HUES64 (cell line): ENCODE measurements at regions not wholly inside any gene's neighbourhood (a gene's known extent, or its start where the extent isn't known, plus 50 kb on each side); places are given as distances from the start of the nearest gene placed in this dataset.

Experiments
- H3K27ac ChIP-seq: 2 replicates; pipeline ENCODE4 v1.7.0; 2013; ENCODE audit warnings: low read depth, low read length, inconsistent platforms
- H3K27me3 ChIP-seq: 2 replicates; pipeline ENCODE4 v1.6.1; 2013; ENCODE audit warnings: mild to moderate bottlenecking, low read length; ENCODE audit not compliant: insufficient read depth
- H3K36me3 ChIP-seq: 2 replicates; pipeline ENCODE4 v1.6.1; 2013; ENCODE audit warnings: mild to moderate bottlenecking, low read length; ENCODE audit not compliant: insufficient read depth
- H3K4me1 ChIP-seq: 2 replicates; pipeline ENCODE4 v1.6.1; 2013; ENCODE audit warnings: mild to moderate bottlenecking, low read length, moderate library complexity; ENCODE audit not compliant: insufficient read depth
- H3K4me3 ChIP-seq: 2 replicates; pipeline ENCODE4 v1.5.1; 2013; ENCODE audit warnings: mild to moderate bottlenecking, low read length, moderate library complexity
- H3K9ac ChIP-seq: 2 replicates; pipeline ENCODE4 v1.6.1; 2013; ENCODE audit warnings: mild to moderate bottlenecking, low read depth, low read length
- H3K9me3 ChIP-seq: 2 replicates; pipeline ENCODE4 v1.6.1; 2013; ENCODE audit warnings: low read depth, low read length; ENCODE audit not compliant: insufficient read depth
- WGBS: fragments of 150-250, 120-280 bp; methylation state at CpG from one replicate; pipeline ENCODE4 v1.1.7; 2013; ENCODE audit warnings: missing lambda C conversion rate; 5-methylcytosine and 5-hydroxymethylcytosine counted together

GRCh38 chr1:29671446-29672356, 435.4 kb downstream of the PTPRU start:
- WGBS = 91% methylated on average over 14 of the region's 14 CpGs
- Histone ChIP-seq H3K9me3 (no peaks in the 10 kb centered on the region), H3K27ac (no peak overlapping the region), H3K9ac (no peak overlapping the region), H3K4me1 (no peaks in the 10 kb centered on the region), H3K36me3 (no peaks in the 10 kb centered on the region), H3K27me3 (no peaks in the 10 kb centered on the region), H3K4me3 (no peak overlapping the region)

GRCh38 chr1:29670752-29671151, 434.4 kb downstream of the PTPRU start:
- no peak overlapping the region for H3K9ac ChIP-seq
- no peaks in the 10 kb centered on the region for H3K36me3 ChIP-seq
- H3K4me1 ChIP-seq = no peaks in the 10 kb centered on the region
- H3K9me3 ChIP-seq = no peaks in the 10 kb centered on the region
- WGBS = 99% methylated on average over 7 of the region's 7 CpGs
- H3K27me3 ChIP-seq = no peaks in the 10 kb centered on the region
- no peak overlapping the region for H3K27ac ChIP-seq
- H3K4me3 ChIP-seq = no peak overlapping the region

GRCh38 chr1:29669912-29670311, 433.6 kb downstream of the PTPRU start:
- peaks cover 6% of the 10 kb centered on the region; the same call in 1 of the 2 replicates for H3K4me1 ChIP-seq
- no peaks in the 10 kb centered on the region for H3K36me3 ChIP-seq
- no peaks in the 10 kb centered on the region for H3K27me3 ChIP-seq
- H3K9ac ChIP-seq = no peak overlapping the region
- no peak overlapping the region for H3K27ac ChIP-seq
- H3K9me3 ChIP-seq = no peaks in the 10 kb centered on the region
- WGBS = 96% methylated on average over 3 of the region's 3 CpGs
- no peak overlapping the region for H3K4me3 ChIP-seq

- H3K4me1 ChIP-seq = peaks cover 12% of the 10 kb centered on the region; the same call in 1 of the 2 replicates
- 87% methylated on average over 10 of the region's 10 CpGs for WGBS
- H3K4me3 ChIP-seq = no peak overlapping the region
- H3K9me3 ChIP-seq = no peaks in the 10 kb centered on the region
- no peak overlapping the region for H3K27ac ChIP-seq
- H3K36me3 ChIP-seq = no peaks in the 10 kb centered on the region
- H3K27me3 ChIP-seq = no peaks in the 10 kb centered on the region
- H3K9ac ChIP-seq = no peak overlapping the region
These were observed 433.0 kb downstream of the PTPRU start for GRCh38 chr1:29669158-29669871.

- Histone ChIP-seq H3K9ac (no peak overlapping the region), H3K27me3 (no peaks in the 10 kb centered on the region), H3K27ac (no peak overlapping the region), H3K4me3 (no peak overlapping the region), H3K4me1 (peaks cover 13% of the 10 kb centered on the region; the same call in 1 of the 2 replicates), H3K36me3 (no peaks in the 10 kb centered on the region), H3K9me3 (no peaks in the 10 kb centered on the region)
- 94% methylated on average over 7 of the region's 7 CpGs for WGBS
These were observed 432.3 kb downstream of the PTPRU start for GRCh38 chr1:29668551-29669157.

- Histone ChIP-seq H3K4me1 (peaks cover 13% of the 10 kb centered on the region; the same call in 1 of the 2 replicates), H3K9me3 (no peaks in the 10 kb centered on the region), H3K27me3 (no peaks in the 10 kb centered on the region), H3K4me3 (no peak overlapping the region), H3K36me3 (no peaks in the 10 kb centered on the region), H3K27ac (no peak overlapping the region), H3K9ac (no peak overlapping the region)
- 100% methylated on average over 1 of the region's 2 CpGs for WGBS
These were observed 431.6 kb downstream of the PTPRU start for GRCh38 chr1:29667951-29668350.

GRCh38 chr1:29664711-29665110, 428.4 kb downstream of the PTPRU start:
- Histone ChIP-seq H3K27me3 (no peaks in the 10 kb centered on the region), H3K4me3 (no peak overlapping the region), H3K9ac (no peak overlapping the region), H3K36me3 (no peaks in the 10 kb centered on the region), H3K4me1 (peaks cover 13% of the 10 kb centered on the region; the same call in 1 of the 2 replicates), H3K27ac (no peak overlapping the region), H3K9me3 (peaks cover 7% of the 10 kb centered on the region; the same call in 1 of the 2 replicates)
- 54% methylated on average over 2 of the region's 2 CpGs for WGBS

- peaks cover 13% of the 10 kb centered on the region; the same call in 1 of the 2 replicates for H3K9me3 ChIP-seq
- no peak overlapping the region for H3K27ac ChIP-seq
- H3K27me3 ChIP-seq = no peaks in the 10 kb centered on the region
- H3K4me1 ChIP-seq = no peaks in the 10 kb centered on the region
- H3K4me3 ChIP-seq = no peak overlapping the region
- WGBS = no CpG with 5 or more reads among the region's 1 CpG
- no peak overlapping the region for H3K9ac ChIP-seq
- no peaks in the 10 kb centered on the region for H3K36me3 ChIP-seq
These were observed 422.4 kb downstream of the PTPRU start for GRCh38 chr1:29658688-29659087.

- Histone ChIP-seq H3K4me1 (no peaks in the 10 kb centered on the region), H3K27ac (no peak overlapping the region), H3K9ac (no peak overlapping the region), H3K9me3 (peaks cover 13% of the 10 kb centered on the region; the same call in 1 of the 2 replicates), H3K36me3 (no peaks in the 10 kb centered on the region), H3K4me3 (no peak overlapping the region), H3K27me3 (no peaks in the 10 kb centered on the region)
- 95% methylated on average over 1 of the region's 2 CpGs for WGBS
These were observed 421.5 kb downstream of the PTPRU start for GRCh38 chr1:29657816-29658215.

GRCh38 chr1:29655945-29656850, 419.9 kb downstream of the PTPRU start:
- Histone ChIP-seq H3K4me3 (no peak overlapping the region), H3K9ac (no peak overlapping the region), H3K36me3 (no peaks in the 10 kb centered on the region), H3K27me3 (no peaks in the 10 kb centered on the region), H3K9me3 (peaks cover 6% of the 10 kb centered on the region; the same call in 1 of the 2 replicates), H3K27ac (no peak overlapping the region), H3K4me1 (no peaks in the 10 kb centered on the region)
- 63% methylated on average over 8 of the region's 8 CpGs for WGBS
